ENCODE measurements at regions not wholly inside any gene's neighbourhood (a gene's known extent, or its start where the extent isn't known, plus 50 kb on each side); places are given as distances from the start of the nearest gene placed in this dataset.

DNA sequence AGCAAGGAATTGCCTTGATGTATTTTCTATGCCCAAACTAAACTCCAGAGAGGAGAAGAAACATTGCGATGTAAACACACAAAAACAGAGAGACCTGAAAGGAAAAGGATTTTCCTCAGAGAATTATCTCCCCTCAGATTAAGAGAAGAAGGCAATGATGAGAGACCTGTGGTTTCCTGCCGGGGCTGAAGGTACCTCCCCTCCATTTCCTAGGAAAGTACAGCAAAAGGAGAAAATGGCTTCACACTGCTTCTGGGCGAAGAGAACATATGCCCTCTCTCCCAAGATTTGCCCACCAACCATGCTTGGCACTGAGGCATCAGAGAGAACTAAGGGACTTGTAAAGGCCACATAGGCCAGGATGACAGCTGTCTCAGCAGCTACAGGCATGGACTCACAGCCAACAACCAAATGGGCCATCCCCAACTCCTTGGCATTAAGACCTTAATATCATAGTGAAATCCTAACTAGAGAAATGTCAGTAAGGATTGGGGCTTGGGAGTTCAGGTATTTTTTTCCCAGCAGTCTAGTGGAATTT, 523.0 kb downstream of the PTPRC start:
- H2AFZ ChIP-seq (ENCODE audit: low read length), result peak overlapping the region; percentile 96
- no peak overlapping the region for H3K4me2 ChIP-seq (ENCODE audit: low read length)

DNA sequence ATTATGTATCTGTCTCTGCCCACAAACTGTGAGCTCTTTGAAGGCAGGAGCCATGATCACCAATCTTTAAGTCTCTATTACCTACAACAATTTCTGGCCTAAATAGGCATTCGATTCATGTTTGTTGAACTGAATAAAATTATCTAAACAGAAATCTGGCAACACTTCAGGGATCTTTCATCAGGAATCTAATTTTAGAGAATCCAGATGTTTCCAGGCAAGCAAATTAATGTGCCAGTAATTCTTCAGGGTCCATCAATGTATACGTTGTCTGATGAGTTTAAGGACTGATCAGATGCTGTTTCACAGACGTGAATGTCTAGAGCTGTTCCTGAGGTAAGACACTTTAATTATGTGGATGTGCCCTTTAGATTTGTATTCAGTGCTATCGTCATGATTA, 524.4 kb downstream of the PTPRC start:
- no peaks in the 10 kb centered on the region for H3K9me3 ChIP-seq (ENCODE audit: low read length)
- H3K9me2 ChIP-seq (ENCODE audit: low read depth, low read length), result no peaks in the 10 kb centered on the region
- H3K4me1 ChIP-seq (ENCODE audit: insufficient read depth, low read length, severe bottlenecking), result peaks cover 18% of the 10 kb centered on the region
- TF ChIP-seq EZH2 (IDR thresholded peaks at IDR 0.05; ENCODE audit: borderline replicate concordance, low read length), result no peak
- TF ChIP-seq, protein P1, sequence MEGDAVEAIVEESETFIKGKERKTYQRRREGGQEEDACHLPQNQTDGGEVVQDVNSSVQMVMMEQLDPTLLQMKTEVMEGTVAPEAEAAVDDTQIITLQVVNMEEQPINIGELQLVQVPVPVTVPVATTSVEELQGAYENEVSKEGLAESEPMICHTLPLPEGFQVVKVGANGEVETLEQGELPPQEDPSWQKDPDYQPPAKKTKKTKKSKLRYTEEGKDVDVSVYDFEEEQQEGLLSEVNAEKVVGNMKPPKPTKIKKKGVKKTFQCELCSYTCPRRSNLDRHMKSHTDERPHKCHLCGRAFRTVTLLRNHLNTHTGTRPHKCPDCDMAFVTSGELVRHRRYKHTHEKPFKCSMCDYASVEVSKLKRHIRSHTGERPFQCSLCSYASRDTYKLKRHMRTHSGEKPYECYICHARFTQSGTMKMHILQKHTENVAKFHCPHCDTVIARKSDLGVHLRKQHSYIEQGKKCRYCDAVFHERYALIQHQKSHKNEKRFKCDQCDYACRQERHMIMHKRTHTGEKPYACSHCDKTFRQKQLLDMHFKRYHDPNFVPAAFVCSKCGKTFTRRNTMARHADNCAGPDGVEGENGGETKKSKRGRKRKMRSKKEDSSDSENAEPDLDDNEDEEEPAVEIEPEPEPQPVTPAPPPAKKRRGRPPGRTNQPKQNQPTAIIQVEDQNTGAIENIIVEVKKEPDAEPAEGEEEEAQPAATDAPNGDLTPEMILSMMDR (IDR thresholded peaks at IDR 0.05; ENCODE audit: low read length), result no peak
- no peak overlapping the region for H3K4me2 ChIP-seq (ENCODE audit: low read length)
- no peak overlapping the region for H3K9ac ChIP-seq (ENCODE audit: low read length)
- no peak overlapping the region for H3K4me3 ChIP-seq (ENCODE audit: low read depth, low read length, poor library complexity, severe bottlenecking)
- H3F3A ChIP-seq (ENCODE audit: insufficient read depth, low read length), result peaks cover 4% of the 10 kb centered on the region; the same call in 1 of the 2 replicates
- H4K20me1 ChIP-seq (ENCODE audit: insufficient read depth, low read length), result no peaks in the 10 kb centered on the region
- no peaks in the 10 kb centered on the region for H3K27me3 ChIP-seq (ENCODE audit: insufficient read depth, low read length)
- no peaks in the 10 kb centered on the region for H3K36me3 ChIP-seq (ENCODE audit: insufficient read depth, low read length)
- no peak overlapping the region for H3K27ac ChIP-seq (ENCODE audit: low read depth, low read length, poor library complexity, severe bottlenecking)
- H3K79me2 ChIP-seq (ENCODE audit: insufficient read depth, low read length), result no peaks in the 10 kb centered on the region
- H2AFZ ChIP-seq (ENCODE audit: low read length), result no peak overlapping the region

More for the DNA sequence above, 523.0 kb downstream of the PTPRC start:
- Histone ChIP-seq H3K9me2 (ENCODE audit: low read depth, low read length) (no peaks in the 10 kb centered on the region), H3K36me3 (ENCODE audit: insufficient read depth, low read length) (no peaks in the 10 kb centered on the region), H3F3A (ENCODE audit: insufficient read depth, low read length) (peaks cover 4% of the 10 kb centered on the region; the same call in 1 of the 2 replicates), H3K4me1 (ENCODE audit: insufficient read depth, low read length, severe bottlenecking) (peaks cover 15% of the 10 kb centered on the region), H3K9me3 (ENCODE audit: low read length) (no peaks in the 10 kb centered on the region), H3K27ac (ENCODE audit: low read depth, low read length, poor library complexity, severe bottlenecking) (peak overlapping the region; percentile 34), H3K9ac (ENCODE audit: low read length) (no peak overlapping the region), H4K20me1 (ENCODE audit: insufficient read depth, low read length) (no peaks in the 10 kb centered on the region), H3K27me3 (ENCODE audit: insufficient read depth, low read length) (no peaks in the 10 kb centered on the region), H3K4me3 (ENCODE audit: low read depth, low read length, poor library complexity, severe bottlenecking) (no peak overlapping the region), H3K79me2 (ENCODE audit: insufficient read depth, low read length) (no peaks in the 10 kb centered on the region)
- TF ChIP-seq, protein P1 (IDR thresholded peaks at IDR 0.05; ENCODE audit: low read length), result no peak
- no peak for TF ChIP-seq EZH2 (IDR thresholded peaks at IDR 0.05; ENCODE audit: borderline replicate concordance, low read length)

DNA sequence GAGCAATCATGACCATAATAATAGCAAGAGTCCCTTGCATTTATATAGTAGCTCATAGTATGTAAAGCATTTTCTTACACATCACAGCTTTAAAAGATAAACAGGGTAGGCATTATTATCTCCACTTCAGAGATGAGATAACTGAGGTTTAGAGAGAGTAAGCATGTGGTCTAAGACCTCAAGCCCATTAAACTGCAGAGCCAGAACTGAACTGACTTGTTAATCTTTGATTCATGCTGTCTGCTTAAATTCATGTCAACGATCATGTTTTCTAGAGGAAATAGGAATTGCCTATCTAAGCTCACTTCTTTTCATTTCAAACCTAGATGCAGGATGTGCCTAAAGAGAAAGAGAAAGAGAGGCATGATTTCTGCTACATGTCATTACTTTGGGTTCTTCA, 524.8 kb downstream of the PTPRC start:
- Histone ChIP-seq H3K79me2 (ENCODE audit: insufficient read depth, low read length) (no peaks in the 10 kb centered on the region), H3K4me3 (ENCODE audit: low read depth, low read length, poor library complexity, severe bottlenecking) (no peak overlapping the region), H3K4me1 (ENCODE audit: insufficient read depth, low read length, severe bottlenecking) (peaks cover 22% of the 10 kb centered on the region), H3K27ac (ENCODE audit: low read depth, low read length, poor library complexity, severe bottlenecking) (no peak overlapping the region), H3F3A (ENCODE audit: insufficient read depth, low read length) (peaks cover 4% of the 10 kb centered on the region; the same call in 1 of the 2 replicates), H3K27me3 (ENCODE audit: insufficient read depth, low read length) (no peaks in the 10 kb centered on the region), H3K36me3 (ENCODE audit: insufficient read depth, low read length) (no peaks in the 10 kb centered on the region), H4K20me1 (ENCODE audit: insufficient read depth, low read length) (no peaks in the 10 kb centered on the region), H3K4me2 (ENCODE audit: low read length) (no peak overlapping the region), H2AFZ (ENCODE audit: low read length) (no peak overlapping the region), H3K9me3 (ENCODE audit: low read length) (no peaks in the 10 kb centered on the region), H3K9me2 (ENCODE audit: low read depth, low read length) (no peaks in the 10 kb centered on the region), H3K9ac (ENCODE audit: low read length) (no peak overlapping the region)
- TF ChIP-seq EZH2 (IDR thresholded peaks at IDR 0.05; ENCODE audit: borderline replicate concordance, low read length), result no peak
- TF ChIP-seq, protein P1 (IDR thresholded peaks at IDR 0.05; ENCODE audit: low read length), result no peak

Data from OCI-LY1 (cell line).